Peyer's patch (tissue), 4 donors: ENCODE measurements at regions not wholly inside any gene's neighbourhood (a gene's known extent, or its start where the extent isn't known, plus 50 kb on each side); places are given as distances from the start of the nearest gene placed in this dataset.

Source experiments
- DNase-seq, 3 donors: peaks; one replicate each; pipeline ENCODE4 v3.0.0-alpha.2; 2017 to 2019
- H3K27ac ChIP-seq, 4 donors: fragments of 200-600 bp; sonication (generic); one replicate each; pipeline ENCODE4 v1.5.1; 2016 to 2019
- H3K27me3 ChIP-seq, 2 donors: fragments of 200-600 bp; sonication (generic); one replicate each; pipeline ENCODE4 v1.5.1; 2019
- H3K36me3 ChIP-seq, 3 donors: fragments of 200-600 bp; sonication (generic); one replicate each; pipeline ENCODE4 v1.5.1; 2016 to 2019
- H3K4me1 ChIP-seq, 4 donors: fragments of 200-600 bp; sonication (generic); one replicate each; pipeline ENCODE4 v1.5.1; 2016 to 2019
- H3K4me3 ChIP-seq, 4 donors: fragments of 200-600 bp; sonication (generic); 1 replicate in 3 of 4; 2 replicates in 1 of 4; pipeline ENCODE4 v1.5.1; 2016 to 2019; ENCODE audit warnings: mild to moderate bottlenecking in 1 of 4
- H3K9me3 ChIP-seq, 4 donors: fragments of 200-600 bp; sonication (generic); one replicate each; pipeline ENCODE4 v1.5.1; 2016 to 2019; ENCODE audit warnings: mild to moderate bottlenecking in 1 of 4
- POLR2A ChIP-seq, 2 donors: fragments of 450-650 bp; IDR thresholded peaks; one replicate each; pipeline ENCODE4 v1.5.1; 2017; ENCODE audit warnings: antibody characterized with exemption in 2 of 2, mild to moderate bottlenecking in 2 of 2, moderate library complexity in 2 of 2
- TF ChIP-seq, protein P1 (sequence below), 6 experiments: fragments of 450-650 bp in 4 of 6; fragments of 200-600 bp in 2 of 6; sonication (generic) in 1 of 6; IDR thresholded peaks; one replicate each; pipeline ENCODE4 v1.5.1; 2017 to 2019; ENCODE audit warnings: antibody characterized with exemption in 6 of 6, mild to moderate bottlenecking in 3 of 6, moderate library complexity in 1 of 6

DNA sequence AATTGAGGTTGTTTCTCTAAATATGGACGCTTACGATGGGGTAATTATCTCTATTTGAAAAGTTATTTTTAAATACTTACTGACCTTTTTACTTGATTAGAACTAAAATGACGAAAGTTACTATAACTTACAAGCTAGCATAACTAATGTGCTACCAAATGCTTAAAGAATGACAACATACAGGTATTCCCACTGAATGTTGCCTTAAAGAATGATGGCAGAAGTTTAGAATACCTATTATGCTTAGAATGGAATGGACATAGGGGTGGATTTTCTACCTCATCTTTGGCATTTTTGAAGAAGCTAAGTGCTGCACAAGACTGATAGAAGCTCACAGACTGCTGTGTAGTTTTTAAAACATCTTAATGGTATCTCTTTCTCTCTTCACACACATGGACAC lies 284.8 kb downstream of the THBS2 start:
- H3K36me3 ChIP-seq: no peaks in the 10 kb centered on the region
- DNase-seq: no peak
- H3K4me3 ChIP-seq: no peak overlapping the region
- H3K27me3 ChIP-seq: no peaks in the 10 kb centered on the region
- no peak overlapping the region for H3K27ac ChIP-seq
- no peak for TF ChIP-seq POLR2A (IDR thresholded peaks at IDR 0.05)
- TF ChIP-seq, protein P1, sequence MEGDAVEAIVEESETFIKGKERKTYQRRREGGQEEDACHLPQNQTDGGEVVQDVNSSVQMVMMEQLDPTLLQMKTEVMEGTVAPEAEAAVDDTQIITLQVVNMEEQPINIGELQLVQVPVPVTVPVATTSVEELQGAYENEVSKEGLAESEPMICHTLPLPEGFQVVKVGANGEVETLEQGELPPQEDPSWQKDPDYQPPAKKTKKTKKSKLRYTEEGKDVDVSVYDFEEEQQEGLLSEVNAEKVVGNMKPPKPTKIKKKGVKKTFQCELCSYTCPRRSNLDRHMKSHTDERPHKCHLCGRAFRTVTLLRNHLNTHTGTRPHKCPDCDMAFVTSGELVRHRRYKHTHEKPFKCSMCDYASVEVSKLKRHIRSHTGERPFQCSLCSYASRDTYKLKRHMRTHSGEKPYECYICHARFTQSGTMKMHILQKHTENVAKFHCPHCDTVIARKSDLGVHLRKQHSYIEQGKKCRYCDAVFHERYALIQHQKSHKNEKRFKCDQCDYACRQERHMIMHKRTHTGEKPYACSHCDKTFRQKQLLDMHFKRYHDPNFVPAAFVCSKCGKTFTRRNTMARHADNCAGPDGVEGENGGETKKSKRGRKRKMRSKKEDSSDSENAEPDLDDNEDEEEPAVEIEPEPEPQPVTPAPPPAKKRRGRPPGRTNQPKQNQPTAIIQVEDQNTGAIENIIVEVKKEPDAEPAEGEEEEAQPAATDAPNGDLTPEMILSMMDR (IDR thresholded peaks at IDR 0.05): no peak
- no peaks in the 10 kb centered on the region for H3K9me3 ChIP-seq
- no peaks in the 10 kb centered on the region for H3K4me1 ChIP-seq

DNA sequence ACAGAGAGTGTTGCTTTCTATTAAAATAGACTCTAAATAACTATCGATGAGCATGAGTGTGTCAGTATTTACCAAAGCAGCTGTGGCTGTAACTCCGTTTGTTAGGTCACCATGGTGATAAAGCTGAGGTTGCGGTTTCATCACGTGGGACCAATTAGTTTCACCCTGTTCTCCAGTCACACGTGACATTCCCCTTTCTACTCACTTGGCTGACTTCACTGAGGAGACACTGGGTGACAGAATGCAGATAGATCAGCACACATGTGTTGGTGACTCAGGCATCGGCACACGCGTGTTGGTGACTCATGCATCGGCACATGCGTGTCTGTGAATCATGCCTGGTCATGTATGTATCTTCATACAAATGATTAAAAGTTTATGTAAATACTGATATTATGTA lies 285.4 kb downstream of the THBS2 start:
- H3K9me3 ChIP-seq: no peaks in the 10 kb centered on the region
- no peak overlapping the region for H3K4me3 ChIP-seq
- no peaks in the 10 kb centered on the region for H3K36me3 ChIP-seq
- no peaks in the 10 kb centered on the region for H3K4me1 ChIP-seq
- peak overlapping the region in 1 of 4 donors; percentile 52 for H3K27ac ChIP-seq
- DNase-seq: peak in 2 of 3 donors; percentile 52 to 72
- TF ChIP-seq, protein P1 (IDR thresholded peaks at IDR 0.05): no peak
- TF ChIP-seq POLR2A (IDR thresholded peaks at IDR 0.05): no peak
- no peaks in the 10 kb centered on the region for H3K27me3 ChIP-seq

DNA sequence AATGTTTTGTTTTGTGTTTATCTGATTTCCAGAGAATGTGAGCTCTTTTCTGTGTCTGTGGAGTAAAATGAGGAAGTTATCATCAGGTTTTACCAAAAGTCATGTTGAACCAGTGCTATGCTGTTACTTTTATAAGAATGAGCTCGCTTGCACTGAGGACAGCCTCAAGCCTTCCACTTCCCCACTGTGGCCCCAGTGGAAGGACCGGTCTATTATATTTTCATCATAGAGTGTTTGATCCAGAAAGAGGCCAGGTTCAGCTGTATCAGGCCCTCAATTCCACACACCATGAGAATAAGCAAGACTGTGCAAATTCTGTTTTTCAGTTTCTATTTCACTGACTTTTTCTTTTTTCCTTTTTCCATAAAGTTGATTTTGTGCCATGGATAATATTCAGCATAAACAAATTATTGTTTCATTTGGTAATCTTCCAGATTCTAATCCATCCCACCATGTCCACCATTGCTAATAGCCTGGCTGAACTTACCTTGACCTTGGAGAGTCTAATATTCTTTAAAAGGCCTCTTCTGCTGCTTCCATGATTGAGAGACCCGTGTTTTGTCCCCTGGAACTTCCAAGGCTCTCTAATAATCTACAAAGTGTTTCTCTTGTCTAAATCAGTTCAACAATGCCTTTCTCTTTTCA lies 286.2 kb downstream of the THBS2 start:
- H3K9me3 ChIP-seq: no peaks in the 10 kb centered on the region
- H3K4me3 ChIP-seq: no peak overlapping the region
- DNase-seq: no peak
- TF ChIP-seq, protein P1 (IDR thresholded peaks at IDR 0.05): no peak
- TF ChIP-seq POLR2A (IDR thresholded peaks at IDR 0.05): no peak
- H3K4me1 ChIP-seq: no peaks in the 10 kb centered on the region
- peak overlapping the region in 1 of 4 donors; percentile 52 for H3K27ac ChIP-seq
- no peaks in the 10 kb centered on the region for H3K36me3 ChIP-seq
- H3K27me3 ChIP-seq: no peaks in the 10 kb centered on the region

DNA sequence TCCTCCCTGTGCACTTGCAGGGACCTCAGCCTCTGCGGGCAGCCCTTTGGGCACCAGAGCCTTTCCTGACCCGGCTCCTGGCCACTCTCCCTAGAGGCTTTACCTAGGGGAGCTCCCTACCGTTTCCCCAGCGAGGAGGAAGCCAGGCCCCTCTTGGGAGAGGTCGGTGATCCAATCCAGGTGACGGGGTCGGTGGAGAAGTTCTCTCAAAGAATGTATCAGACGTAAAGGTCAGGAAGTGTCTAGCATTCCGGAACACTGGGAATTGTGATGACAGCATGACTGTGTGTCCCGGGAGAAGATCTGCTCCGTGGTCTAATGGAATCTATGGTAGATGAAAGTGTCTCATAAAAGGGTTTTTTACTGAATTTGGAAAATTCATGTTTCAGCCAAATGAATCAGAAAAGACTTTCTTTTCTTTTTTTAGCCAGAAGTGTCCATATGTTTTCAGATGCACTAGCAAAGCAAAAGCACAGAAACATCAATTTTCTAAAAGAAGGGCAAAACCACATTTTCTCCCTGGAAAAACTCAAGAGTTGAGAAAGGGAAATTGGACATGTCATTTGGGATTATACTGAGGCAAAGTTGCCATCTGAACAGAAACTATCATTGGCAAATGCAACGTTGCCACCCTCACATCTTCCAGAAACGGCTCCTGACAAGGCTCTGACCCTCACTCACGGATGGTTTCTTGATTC lies 289.4 kb downstream of the THBS2 start:
- H3K27ac ChIP-seq: no peak overlapping the region
- H3K9me3 ChIP-seq: no peaks in the 10 kb centered on the region
- no peak for DNase-seq
- no peaks in the 10 kb centered on the region for H3K27me3 ChIP-seq
- no peaks in the 10 kb centered on the region for H3K36me3 ChIP-seq
- no peak overlapping the region for H3K4me3 ChIP-seq
- no peaks in the 10 kb centered on the region for H3K4me1 ChIP-seq
- TF ChIP-seq, protein P1 (IDR thresholded peaks at IDR 0.05): no peak
- TF ChIP-seq POLR2A (IDR thresholded peaks at IDR 0.05): no peak

DNA sequence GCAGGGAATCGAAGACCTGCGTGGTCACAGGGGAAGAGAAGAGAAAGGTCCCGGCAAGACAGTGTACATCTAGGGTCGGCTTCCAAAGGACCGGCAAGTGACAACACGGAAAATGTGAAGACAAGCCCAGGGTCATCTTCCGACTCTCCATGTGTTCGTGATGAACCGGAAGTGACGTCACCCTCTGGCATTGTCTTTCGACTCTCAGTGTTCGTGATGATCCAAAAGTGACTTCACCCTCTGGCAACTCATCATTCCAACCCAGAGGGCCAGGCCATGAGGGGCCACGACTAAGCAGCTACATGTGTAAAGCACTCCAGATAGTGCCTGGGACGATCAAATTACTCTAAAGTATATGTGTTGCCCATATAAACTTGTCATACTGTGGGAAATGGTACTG lies 290.8 kb downstream of the THBS2 start:
- H3K27me3 ChIP-seq: no peaks in the 10 kb centered on the region
- H3K4me1 ChIP-seq: no peaks in the 10 kb centered on the region
- H3K27ac ChIP-seq: no peak overlapping the region
- DNase-seq: no peak
- H3K4me3 ChIP-seq: no peak overlapping the region
- TF ChIP-seq POLR2A (IDR thresholded peaks at IDR 0.05): no peak
- H3K36me3 ChIP-seq: no peaks in the 10 kb centered on the region
- H3K9me3 ChIP-seq: no peaks in the 10 kb centered on the region

DNA sequence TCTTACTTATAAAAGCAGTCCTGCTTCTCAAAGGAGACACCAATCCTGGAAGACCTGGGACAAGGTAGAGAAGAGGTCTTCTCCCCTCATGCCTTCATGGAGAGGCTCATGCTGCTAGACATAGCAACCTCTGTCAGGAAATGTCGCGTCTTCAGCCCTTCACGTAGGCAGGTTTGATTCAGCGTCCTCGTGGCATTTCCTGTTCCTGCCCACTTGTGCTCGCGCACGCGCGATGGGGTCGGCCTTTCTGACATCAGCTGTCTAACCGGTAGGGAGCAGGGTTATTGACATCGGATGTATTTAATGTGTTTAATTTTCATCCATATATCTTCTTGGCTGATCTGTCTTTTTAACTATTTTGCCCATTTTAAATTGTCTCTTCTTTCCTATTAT lies 292.4 kb downstream of the THBS2 start:
- H3K27ac ChIP-seq: no peak overlapping the region
- no peak for DNase-seq
- no peaks in the 10 kb centered on the region for H3K9me3 ChIP-seq
- H3K4me1 ChIP-seq: no peaks in the 10 kb centered on the region
- no peak overlapping the region for H3K4me3 ChIP-seq
- TF ChIP-seq, protein P1 (IDR thresholded peaks at IDR 0.05): no peak
- no peak for TF ChIP-seq POLR2A (IDR thresholded peaks at IDR 0.05)
- H3K27me3 ChIP-seq: no peaks in the 10 kb centered on the region
- H3K36me3 ChIP-seq: no peaks in the 10 kb centered on the region
